WTC11 (cell line): ENCODE measurements at regions not wholly inside any gene's neighbourhood (a gene's known extent, or its start where the extent isn't known, plus 50 kb on each side); places are given as distances from the start of the nearest gene placed in this dataset.

Experiments used
- ATF3 ChIP-seq: sonication (generic); formaldehyde crosslinking; conservative IDR thresholded peaks from 2 replicates; pipeline ENCODE4 v1.8.1; 2022; ENCODE audit warnings: mild to moderate bottlenecking, missing genetic modification reagents
- CREB1 ChIP-seq: sonication (generic); formaldehyde crosslinking; IDR thresholded peaks from 2 replicates; pipeline ENCODE4 v1.8.0; 2023; ENCODE audit warnings: mild to moderate bottlenecking, missing genetic modification reagents
- CTCF ChIP-seq: fragments of 200-600 bp; IDR thresholded peaks from 2 replicates; pipeline ENCODE4 v1.8.0; 2022; ENCODE audit warnings: antibody characterized with exemption
- NR2C2 ChIP-seq: sonication (generic); formaldehyde crosslinking; IDR thresholded peaks from 2 replicates; pipeline ENCODE4 v1.8.0; 2022; ENCODE audit warnings: mild to moderate bottlenecking, missing genetic modification reagents
- NR3C1 ChIP-seq: sonication (generic); formaldehyde crosslinking; conservative IDR thresholded peaks from 2 replicates; pipeline ENCODE4 v1.8.1; 2023; ENCODE audit warnings: low read depth, mild to moderate bottlenecking, missing genetic modification reagents
- RELA ChIP-seq: sonication (generic); formaldehyde crosslinking; IDR thresholded peaks from 2 replicates; pipeline ENCODE4 v1.8.1; 2022; ENCODE audit warnings: missing genetic modification reagents, mild to moderate bottlenecking, borderline replicate concordance
- SMAD3 ChIP-seq: sonication (generic); formaldehyde crosslinking; IDR thresholded peaks from 2 replicates; pipeline ENCODE4 v1.8.0; 2022; ENCODE audit warnings: missing genetic modification reagents, mild to moderate bottlenecking, borderline replicate concordance
- TEAD4 ChIP-seq: sonication (generic); formaldehyde crosslinking; IDR thresholded peaks from 2 replicates; pipeline ENCODE4 v1.8.0; 2022; ENCODE audit warnings: mild to moderate bottlenecking, missing genetic modification reagents
- USF2 ChIP-seq: sonication (generic); formaldehyde crosslinking; IDR thresholded peaks from 2 replicates; pipeline ENCODE4 v1.8.1; 2023; ENCODE audit warnings: mild to moderate bottlenecking, missing genetic modification reagents, moderate library complexity
- ZNF281 ChIP-seq: sonication (generic); formaldehyde crosslinking; IDR thresholded peaks from 2 replicates; pipeline ENCODE4 v1.8.0; 2023; ENCODE audit warnings: mild to moderate bottlenecking, missing genetic modification reagents
- ZNF671 ChIP-seq: fragments of 250-450 bp; sonication (Bioruptor Pico); IDR thresholded peaks from 2 replicates; pipeline ENCODE4 v1.8.0; 2021; ENCODE audit warnings: mild to moderate bottlenecking

- TF ChIP-seq SMAD3 (CRISPR knock-in tag) (no peak), ZNF281 (no peak), ATF3 (CRISPR knock-in tag) (no peak), CTCF (no peak), USF2 (CRISPR knock-in tag) (no peak), CREB1 (CRISPR knock-in tag) (no peak), RELA (no peak), NR3C1 (no peak), ZNF671 (CRISPR knock-in tag) (no peak), NR2C2 (CRISPR knock-in tag) (no peak), TEAD4 (CRISPR knock-in tag) (no peak)
These were observed 454.3 kb downstream of the MATN1 start for GRCh38 chr1:30268923-30269666.
